ENCODE measurements at regions not wholly inside any gene's neighbourhood (a gene's known extent, or its start where the extent isn't known, plus 50 kb on each side); places are given as distances from the start of the nearest gene placed in this dataset.
A peak's percentile ranks its signal among the peaks of the same experiment; 100 is the strongest.

GRCh38 chr1:221829327-221830015 lies 87.6 kb upstream of the DUSP10 start:
- in situ Hi-C loops (cut with HindIII; ENCODE audit: low pct_unique_long_range_greater_than_20kb, low sequenced_read_pairs) = no loop called here
- no peak for TF ChIP-seq JUND (IDR thresholded peaks at IDR 0.05; ENCODE audit: low read depth)
- DNase-seq (ENCODE audit: low read depth in 1 of 2, low spot score in 1 of 2) = no peak

DNA sequence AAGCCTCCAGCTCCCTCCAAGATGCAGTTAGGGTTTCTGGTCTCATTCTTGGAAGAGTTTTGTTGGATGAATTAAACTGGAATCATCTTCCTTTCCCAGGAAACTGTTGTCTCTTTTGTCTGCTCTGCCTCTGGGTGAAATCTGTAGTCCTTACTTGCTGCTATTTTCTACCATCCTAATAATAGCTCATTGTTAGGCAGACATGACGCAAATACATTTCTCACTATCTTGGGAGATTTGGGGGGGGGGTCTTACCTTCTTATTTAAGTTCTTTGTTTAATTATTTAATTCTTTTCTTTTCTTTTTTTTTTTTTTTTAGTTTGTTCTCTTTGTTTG lies 85.4 kb upstream of the DUSP10 start:
- in situ Hi-C loops (cut with HindIII; ENCODE audit: low pct_unique_long_range_greater_than_20kb, low sequenced_read_pairs) = no loop called here
- DNase-seq (ENCODE audit: low read depth in 1 of 2, low spot score in 1 of 2) = no peak
- TF ChIP-seq JUND (IDR thresholded peaks at IDR 0.05; ENCODE audit: low read depth) = no peak

DNA sequence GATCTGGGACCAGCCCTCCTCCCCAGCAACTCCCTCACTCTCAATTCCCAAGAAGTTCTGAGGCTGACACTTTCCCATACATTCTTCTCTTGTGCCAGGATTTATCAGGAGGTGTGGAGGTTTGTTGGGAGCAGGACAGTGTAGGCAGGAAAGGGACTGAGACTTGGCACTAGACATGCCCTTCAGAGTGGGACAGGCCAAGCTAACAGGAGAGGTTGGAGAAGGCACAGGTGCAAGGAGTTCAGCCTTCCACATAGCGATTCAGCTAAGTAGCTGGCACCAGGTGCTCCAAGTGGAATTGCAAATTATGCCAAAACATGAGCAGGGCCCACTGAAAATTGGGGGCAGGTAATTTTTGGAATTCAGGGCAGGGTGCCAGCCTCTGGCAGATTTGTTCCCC lies 83.0 kb upstream of the DUSP10 start:
- in situ Hi-C loops (cut with HindIII; ENCODE audit: low pct_unique_long_range_greater_than_20kb, low sequenced_read_pairs) = no loop called here
- no peak for DNase-seq (ENCODE audit: low read depth in 1 of 2, low spot score in 1 of 2)
- TF ChIP-seq JUND (IDR thresholded peaks at IDR 0.05; ENCODE audit: low read depth) = no peak

DNA sequence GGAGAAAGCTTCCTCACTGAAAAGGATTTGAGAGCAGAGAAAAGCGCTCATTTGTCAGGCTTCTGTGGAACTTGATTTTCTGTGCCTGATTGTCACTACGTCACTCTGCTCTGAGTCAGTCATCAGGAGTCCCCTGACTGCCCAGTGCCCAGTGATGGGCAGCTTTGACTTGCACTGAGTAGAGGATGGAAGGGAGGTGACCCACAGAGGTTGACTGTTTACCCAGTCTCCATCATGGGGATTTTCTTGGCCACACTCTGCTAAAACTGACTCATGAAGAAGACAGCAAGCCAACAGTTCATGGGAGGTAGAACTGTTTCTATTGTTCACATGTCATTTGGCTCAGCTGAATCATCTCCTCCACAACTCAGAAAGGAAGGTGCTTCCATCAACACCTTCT lies 82.1 kb upstream of the DUSP10 start:
- DNase-seq (ENCODE audit: low read depth in 1 of 2, low spot score in 1 of 2) = no peak
- in situ Hi-C loops (cut with HindIII; ENCODE audit: low pct_unique_long_range_greater_than_20kb, low sequenced_read_pairs) = no loop called here
- TF ChIP-seq JUND (IDR thresholded peaks at IDR 0.05; ENCODE audit: low read depth) = no peak

GRCh38 chr1:221823561-221823960 lies 81.7 kb upstream of the DUSP10 start:
- in situ Hi-C loops (cut with HindIII; ENCODE audit: low pct_unique_long_range_greater_than_20kb, low sequenced_read_pairs) = no loop called here
- no peak for DNase-seq (ENCODE audit: low read depth in 1 of 2, low spot score in 1 of 2)
- TF ChIP-seq JUND (IDR thresholded peaks at IDR 0.05; ENCODE audit: low read depth) = no peak

- DNase-seq (ENCODE audit: low read depth in 1 of 2, low spot score in 1 of 2) = no peak
- in situ Hi-C loops (cut with HindIII; ENCODE audit: low pct_unique_long_range_greater_than_20kb, low sequenced_read_pairs) = no loop called here
- TF ChIP-seq JUND (IDR thresholded peaks at IDR 0.05; ENCODE audit: low read depth) = no peak
Measured at GRCh38 chr1:221823149-221823548, 81.3 kb upstream of the DUSP10 start.

GRCh38 chr1:221822591-221822990 lies 80.7 kb upstream of the DUSP10 start:
- DNase-seq (ENCODE audit: low read depth in 1 of 2, low spot score in 1 of 2) = no peak
- in situ Hi-C loops (cut with HindIII; ENCODE audit: low pct_unique_long_range_greater_than_20kb, low sequenced_read_pairs) = no loop called here
- no peak for TF ChIP-seq JUND (IDR thresholded peaks at IDR 0.05; ENCODE audit: low read depth)

- DNase-seq (ENCODE audit: low read depth in 1 of 2, low spot score in 1 of 2) = no peak
- TF ChIP-seq JUND (IDR thresholded peaks at IDR 0.05; ENCODE audit: low read depth) = no peak
- in situ Hi-C loops (cut with HindIII; ENCODE audit: low pct_unique_long_range_greater_than_20kb, low sequenced_read_pairs) = no loop called here
Measured at GRCh38 chr1:221816899-221817298, 75.0 kb upstream of the DUSP10 start.

DNA sequence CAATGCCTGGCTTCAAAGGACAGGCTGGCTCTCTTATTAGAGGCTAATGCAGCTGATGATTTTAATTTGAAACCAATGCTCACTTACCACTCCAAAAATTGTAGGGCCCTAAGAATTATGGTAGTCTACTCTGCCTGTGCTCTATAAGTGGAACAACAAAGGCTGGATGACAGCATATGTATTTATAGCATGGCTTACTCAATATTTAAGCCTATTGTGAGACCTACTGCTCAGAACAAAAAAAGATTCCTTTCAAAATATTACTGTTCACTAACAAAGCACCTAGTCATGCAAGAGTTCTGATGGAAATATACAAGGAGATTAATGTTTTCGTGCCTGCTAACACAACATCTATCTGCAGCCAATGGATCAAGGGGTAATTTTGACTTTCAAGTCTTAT lies 73.8 kb upstream of the DUSP10 start:
- no peak for TF ChIP-seq JUND (IDR thresholded peaks at IDR 0.05; ENCODE audit: low read depth)
- in situ Hi-C loops (cut with HindIII; ENCODE audit: low pct_unique_long_range_greater_than_20kb, low sequenced_read_pairs) = no loop called here
- DNase-seq (ENCODE audit: low read depth in 1 of 2, low spot score in 1 of 2) = no peak

- in situ Hi-C loops (cut with HindIII; ENCODE audit: low pct_unique_long_range_greater_than_20kb, low sequenced_read_pairs) = no loop called here
- DNase-seq (ENCODE audit: low read depth in 1 of 2, low spot score in 1 of 2) = no peak
- no peak for TF ChIP-seq JUND (IDR thresholded peaks at IDR 0.05; ENCODE audit: low read depth)
Measured at GRCh38 chr1:221813887-221814286, 72.0 kb upstream of the DUSP10 start.

GRCh38 chr1:221812905-221813597 lies 71.2 kb upstream of the DUSP10 start:
- no peak for TF ChIP-seq JUND (IDR thresholded peaks at IDR 0.05; ENCODE audit: low read depth)
- in situ Hi-C loops (cut with HindIII; ENCODE audit: low pct_unique_long_range_greater_than_20kb, low sequenced_read_pairs) = no loop called here
- DNase-seq (ENCODE audit: low read depth in 1 of 2, low spot score in 1 of 2) = no peak

DNA sequence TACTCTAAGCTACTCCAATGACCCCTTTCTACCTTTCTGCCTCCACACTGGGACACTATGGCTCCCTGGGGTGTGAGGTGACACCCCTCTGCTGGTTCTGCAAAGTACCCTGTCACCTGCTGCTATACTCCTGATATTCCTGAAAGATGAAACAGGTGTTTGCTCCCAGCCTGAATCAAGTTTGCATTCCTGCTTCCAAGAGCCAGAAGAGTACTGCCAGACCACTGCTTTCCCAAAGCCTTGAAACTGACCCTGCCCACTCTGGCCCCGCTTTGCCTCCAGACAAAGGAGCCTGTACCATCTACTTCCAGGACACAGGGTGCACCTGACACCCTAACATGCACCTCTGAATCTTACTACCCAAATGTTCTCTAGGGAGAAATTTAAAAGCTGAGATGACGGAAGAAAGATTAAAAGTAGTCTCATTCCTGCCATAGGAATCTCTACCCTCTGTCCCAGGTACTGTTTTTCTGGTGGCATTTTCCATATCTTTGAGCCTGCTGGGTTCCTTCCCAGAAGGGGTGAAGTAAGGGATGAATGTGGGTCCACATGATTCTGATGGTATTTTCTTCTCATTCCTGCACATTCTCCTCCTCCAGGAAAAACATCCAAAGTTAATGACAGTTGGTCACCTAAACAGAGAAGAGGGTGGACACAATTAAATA lies 70.3 kb upstream of the DUSP10 start:
- in situ Hi-C loops (cut with HindIII; ENCODE audit: low pct_unique_long_range_greater_than_20kb, low sequenced_read_pairs) = no loop called here
- no peak for TF ChIP-seq JUND (IDR thresholded peaks at IDR 0.05; ENCODE audit: low read depth)

GRCh38 chr1:221810406-221810805 lies 68.5 kb upstream of the DUSP10 start:
- peak in 1 of 2 experiments; percentile 38 for DNase-seq (ENCODE audit: low read depth in 1 of 2, low spot score in 1 of 2)
- in situ Hi-C loops (cut with HindIII; ENCODE audit: low pct_unique_long_range_greater_than_20kb, low sequenced_read_pairs) = no loop called here
- no peak for TF ChIP-seq JUND (IDR thresholded peaks at IDR 0.05; ENCODE audit: low read depth)

More for the DNA sequence above, 70.3 kb upstream of the DUSP10 start:
- DNase-seq (ENCODE audit: low read depth in 1 of 2, low spot score in 1 of 2) = no peak

Data from T47D (cell line).